Central memory CD4-positive, alpha-beta T cell (primary cell): ENCODE measurements at regions not wholly inside any gene's neighbourhood (a gene's known extent, or its start where the extent isn't known, plus 50 kb on each side); places are given as distances from the start of the nearest gene placed in this dataset.
"Not testable (repeated sequence)": the region's sequence is repeated elsewhere in the genome, so short reads cannot be mapped to it uniquely, and the experiment has no call there.

ENCODE experiments used
- DNase-seq: peaks from one replicate; pipeline ENCODE4 v3.0.0; 2022

DNA sequence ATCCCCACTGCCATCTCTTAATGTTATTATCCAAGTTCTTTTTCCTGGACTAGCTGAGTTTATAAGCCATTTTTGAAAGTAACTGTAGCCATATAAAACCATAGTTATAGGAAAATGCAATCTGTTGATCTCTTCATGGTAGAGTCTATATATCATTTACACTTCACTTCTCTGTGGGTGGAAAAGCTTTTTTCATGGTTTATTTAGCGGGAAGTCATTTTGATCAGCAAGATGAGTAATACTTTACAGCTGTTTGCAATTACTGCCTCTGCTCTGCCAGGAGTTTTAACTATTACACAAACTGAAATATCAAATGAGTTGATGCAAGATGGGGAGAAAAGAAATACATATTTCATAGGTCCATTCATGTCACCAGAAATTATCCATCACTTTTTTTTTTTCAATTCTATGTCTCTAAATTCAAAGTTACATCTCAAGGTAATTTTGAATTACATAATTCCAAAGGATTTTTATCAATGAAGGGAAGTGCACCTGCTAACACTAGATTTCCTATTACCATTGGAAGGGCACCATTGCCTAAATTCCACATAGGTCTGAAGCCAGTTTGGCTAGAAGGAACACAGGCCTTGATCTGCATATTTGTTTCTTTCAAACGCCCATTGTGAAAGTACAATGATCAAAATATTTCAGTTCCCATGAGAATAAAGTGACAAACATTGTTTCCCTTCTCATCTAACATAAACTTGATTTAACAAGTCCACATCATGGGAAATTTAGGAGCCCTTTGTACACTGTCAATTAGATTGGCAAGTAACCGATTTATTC lies 296.7 kb downstream of the ZNF326 start:
- DNase-seq, result no peak

DNA sequence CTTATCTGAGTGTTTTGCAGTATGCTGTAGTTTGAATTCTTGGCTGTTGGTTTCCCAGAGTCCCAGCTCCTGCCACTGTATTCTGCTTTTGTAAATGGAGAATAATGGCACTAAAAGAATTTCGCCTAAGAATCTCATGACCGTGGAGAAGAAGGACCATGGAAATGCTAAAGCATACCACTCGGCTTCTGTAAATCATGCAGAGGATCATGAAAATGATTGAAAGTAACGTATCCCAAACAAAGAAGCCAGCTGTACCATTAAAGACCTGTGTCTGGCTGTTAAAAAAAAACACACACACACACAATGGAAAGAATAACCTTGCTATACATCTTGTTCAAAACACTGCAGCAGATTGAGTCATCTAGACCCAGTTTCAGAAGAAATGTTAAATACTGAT lies 287.9 kb downstream of the ZNF326 start:
- DNase-seq, result no peak

DNA sequence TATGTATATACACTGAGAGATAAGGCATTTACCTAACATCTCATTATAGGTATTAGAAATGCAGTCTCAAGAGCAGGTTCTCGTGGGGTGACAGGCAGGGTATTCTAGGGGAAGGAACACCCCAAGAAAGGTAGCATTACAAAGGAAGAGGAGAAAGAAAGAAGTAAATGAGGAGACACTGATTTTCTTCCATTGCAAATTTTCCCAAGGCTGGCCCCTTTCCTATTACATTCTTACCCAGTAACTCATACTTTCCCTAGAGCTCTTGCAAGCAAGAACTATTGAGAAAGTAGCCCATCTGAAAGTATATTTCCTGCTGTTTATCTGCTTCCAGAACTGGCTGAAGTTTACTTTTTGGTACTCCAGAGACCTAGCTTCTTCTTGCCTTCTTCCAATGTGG lies 287.0 kb downstream of the ZNF326 start:
- DNase-seq, result not testable (repeated sequence)

DNA sequence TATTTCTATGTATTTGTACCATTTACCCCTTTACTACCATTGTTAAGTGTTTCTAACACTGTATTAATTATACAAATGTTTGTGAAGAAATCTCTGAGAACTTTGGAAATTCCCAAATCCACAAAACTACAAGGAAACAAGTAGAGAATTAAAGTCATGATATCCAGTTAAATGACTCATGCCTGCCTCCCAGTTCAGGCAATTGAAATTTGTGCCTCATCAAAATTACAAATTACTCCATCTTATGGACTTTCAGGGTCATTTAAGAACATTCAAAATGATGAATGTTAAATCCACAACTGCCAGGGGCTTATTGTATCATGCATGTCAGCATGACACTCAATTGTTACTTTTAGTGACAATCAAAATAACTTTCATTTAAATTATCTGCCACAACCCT lies 282.4 kb downstream of the ZNF326 start:
- no peak for DNase-seq

DNA sequence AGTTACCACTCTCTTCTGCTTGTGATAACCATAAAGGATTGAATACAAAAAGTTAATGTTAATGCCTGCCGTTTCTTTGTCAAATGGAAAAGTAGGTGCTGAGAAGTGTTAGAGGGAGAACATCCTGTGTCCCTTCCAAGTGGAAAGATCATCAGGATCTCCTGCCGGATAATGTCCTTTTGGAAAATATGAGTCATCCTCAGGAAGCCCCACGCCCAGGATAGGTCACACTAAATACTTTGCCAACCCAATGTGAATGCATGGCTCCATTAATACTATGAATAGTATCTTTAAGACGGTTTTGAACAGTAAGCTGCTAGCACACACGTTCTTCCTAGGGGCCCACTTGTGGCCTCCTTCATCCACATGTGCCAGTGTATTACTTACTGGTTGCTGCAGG lies 279.5 kb downstream of the ZNF326 start:
- no peak for DNase-seq

DNA sequence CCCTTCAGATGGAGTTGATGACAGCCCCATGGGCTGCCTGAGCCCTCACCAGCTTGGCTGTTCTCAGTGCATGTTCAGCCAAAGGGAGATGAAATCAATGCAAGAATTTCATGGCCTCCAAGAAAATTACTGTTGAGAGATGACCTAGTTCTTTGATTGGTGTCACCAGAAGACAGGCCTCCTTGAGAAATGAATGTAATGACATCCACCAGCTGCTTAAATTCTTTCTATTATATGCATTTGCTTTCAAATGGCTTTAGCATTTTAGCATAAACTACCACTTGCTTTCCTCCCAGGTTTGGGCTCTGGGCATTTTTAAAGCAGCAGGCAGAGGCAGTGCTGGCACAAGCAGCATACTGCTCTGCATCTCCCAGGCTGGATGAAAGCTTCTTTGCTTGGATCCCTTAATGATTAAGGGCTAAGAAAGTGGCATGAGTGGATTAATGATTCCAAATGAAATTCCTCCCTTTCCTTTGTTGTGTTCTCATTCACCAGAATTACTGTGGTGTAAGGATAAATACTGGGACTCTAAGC lies 278.4 kb downstream of the ZNF326 start:
- DNase-seq, result no peak

DNA sequence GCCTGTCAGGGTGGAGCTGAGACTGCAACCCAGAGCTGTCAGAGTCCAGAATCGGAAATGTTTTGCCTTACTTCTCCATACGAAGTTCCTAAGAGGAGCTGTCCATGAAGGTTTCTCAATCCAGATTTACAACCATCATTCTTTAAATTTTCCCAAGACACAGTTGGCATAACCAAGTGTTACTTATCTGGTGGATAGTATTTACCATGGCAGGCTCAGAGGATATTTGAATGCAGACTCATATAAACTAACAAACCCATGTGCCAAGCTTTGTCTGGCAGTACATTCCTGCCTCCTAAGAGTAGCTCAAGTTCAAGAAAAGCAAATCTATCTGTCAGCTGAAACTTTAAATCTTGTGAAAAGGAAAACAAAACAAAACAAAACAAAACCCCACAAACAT lies 267.9 kb downstream of the ZNF326 start:
- no peak for DNase-seq

DNA sequence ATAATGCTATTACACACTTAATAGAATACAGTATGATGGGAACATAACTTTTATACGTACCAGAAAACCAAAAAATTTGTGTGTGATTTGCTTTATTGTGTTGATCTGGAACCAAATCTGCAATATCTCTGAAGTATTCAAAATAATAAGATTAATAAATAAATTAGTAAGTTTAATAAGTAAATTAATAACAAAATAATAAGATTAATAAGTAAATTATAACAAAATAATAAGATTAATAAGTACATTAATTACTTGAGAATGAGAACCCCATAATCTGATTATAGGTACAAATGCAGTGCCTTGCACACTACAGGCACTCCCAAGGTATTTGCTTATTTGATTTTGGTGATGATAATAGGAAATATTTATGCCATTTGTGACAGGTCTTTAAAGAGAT lies 267.4 kb downstream of the ZNF326 start:
- DNase-seq, result no peak

DNA sequence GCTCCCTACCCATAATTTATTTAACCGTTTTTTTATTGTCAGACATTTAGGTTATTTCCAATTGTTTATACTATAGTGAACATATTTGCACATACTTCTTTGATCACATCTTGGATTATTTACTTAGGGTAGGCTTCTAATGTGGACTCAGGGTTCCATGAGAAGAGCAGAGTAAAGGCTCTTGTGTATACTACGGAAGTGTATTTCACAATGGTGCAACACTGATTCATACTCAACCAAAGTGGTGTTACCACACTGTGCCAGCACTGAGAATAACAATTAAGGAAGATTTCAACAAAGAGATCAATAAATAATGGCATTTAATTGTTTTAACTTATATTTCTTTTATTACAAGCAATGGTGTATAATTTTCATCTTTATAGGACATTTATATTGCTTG lies 251.2 kb downstream of the ZNF326 start:
- DNase-seq, result no peak

DNA sequence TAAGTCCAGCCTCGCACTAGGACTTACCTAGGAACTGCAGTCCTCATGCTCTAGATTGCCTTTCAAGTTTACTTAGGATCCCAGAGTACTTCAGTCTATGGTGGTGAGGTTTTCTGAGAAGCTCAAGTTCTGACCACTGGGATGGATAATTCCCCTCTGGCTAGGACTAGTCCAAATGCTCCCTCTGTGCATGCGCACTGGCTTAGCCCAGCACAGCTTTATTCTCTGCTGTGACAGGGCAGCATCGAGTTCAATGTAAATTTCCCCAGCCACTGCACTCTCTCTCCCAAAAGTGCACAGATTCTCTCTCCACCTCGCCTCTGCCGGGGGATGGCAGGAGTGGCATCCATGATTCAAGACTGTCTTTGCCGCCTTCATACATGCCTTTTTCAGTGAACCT lies 241.6 kb downstream of the ZNF326 start:
- DNase-seq, result no peak

DNA sequence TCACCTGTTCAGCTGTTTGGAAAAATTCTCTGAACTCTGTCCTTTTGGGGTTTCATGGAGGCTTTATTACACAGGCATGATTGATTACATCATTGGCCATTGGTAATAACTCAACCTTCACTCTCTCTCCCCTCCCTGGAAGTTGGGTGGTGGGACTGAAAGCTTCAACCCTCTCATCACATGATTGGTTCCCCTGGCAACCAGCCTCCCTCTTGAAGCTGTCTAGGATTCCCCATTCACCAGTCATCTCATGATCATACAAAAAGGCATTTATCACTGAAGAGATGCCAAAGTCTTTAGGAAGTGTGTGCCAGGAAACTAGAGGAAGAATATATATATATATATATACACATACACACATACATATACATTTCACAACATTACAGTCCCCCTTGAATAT lies 228.5 kb downstream of the ZNF326 start:
- no peak for DNase-seq

DNA sequence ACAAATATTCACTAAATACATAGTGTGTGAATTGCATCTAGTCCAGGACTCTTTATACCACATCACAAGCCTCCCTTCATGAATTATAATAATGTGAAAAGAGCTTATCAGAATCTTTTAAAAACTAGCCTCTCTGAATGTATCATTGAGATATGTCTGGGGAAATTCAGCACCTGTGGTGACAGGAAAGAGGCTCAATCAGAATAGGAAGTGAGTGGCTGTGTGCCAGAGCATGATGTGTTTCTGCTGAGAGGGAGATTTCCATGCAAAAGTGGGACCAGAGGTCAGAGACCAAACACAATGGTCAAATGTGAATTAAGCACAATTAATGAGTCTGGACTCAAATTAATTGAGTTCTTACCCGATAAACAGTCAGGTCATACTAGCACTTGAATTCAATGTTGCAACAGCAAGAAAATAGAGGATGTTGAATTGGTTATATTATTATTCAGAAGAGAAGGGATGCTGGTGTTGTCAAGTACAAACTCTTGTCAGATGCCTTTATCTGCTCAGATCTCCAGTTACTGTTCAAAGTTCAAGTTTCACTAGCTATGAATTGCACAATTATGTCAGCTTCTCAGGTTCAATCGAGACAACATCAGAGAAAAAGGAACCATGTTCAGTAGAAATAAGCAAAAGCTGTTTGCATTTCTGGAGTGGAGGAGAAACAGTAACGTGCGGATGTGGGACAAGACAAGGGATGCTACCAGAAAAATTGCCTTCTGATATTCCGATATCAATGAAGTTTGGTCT lies 226.2 kb downstream of the ZNF326 start:
- no peak for DNase-seq

DNA sequence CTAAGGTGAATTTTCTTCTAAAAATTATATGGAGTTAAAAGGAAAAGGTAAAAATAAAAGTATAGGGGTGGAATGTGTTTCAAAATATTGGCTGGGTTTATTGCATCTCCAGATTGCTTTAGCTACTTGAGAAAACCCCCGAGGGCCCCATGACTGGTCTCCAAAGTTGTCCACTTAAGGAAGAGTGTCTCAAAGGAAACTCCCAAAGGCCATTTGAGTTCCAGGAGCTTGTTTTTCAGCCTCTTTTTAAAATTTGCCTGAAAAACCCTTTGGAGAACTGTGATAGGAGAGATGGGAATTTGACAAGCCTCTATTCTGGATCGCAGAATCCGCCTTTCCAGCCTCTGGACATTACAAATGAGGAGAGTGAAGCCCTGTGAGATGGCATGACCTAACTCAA lies 225.6 kb downstream of the ZNF326 start:
- no peak for DNase-seq

DNA sequence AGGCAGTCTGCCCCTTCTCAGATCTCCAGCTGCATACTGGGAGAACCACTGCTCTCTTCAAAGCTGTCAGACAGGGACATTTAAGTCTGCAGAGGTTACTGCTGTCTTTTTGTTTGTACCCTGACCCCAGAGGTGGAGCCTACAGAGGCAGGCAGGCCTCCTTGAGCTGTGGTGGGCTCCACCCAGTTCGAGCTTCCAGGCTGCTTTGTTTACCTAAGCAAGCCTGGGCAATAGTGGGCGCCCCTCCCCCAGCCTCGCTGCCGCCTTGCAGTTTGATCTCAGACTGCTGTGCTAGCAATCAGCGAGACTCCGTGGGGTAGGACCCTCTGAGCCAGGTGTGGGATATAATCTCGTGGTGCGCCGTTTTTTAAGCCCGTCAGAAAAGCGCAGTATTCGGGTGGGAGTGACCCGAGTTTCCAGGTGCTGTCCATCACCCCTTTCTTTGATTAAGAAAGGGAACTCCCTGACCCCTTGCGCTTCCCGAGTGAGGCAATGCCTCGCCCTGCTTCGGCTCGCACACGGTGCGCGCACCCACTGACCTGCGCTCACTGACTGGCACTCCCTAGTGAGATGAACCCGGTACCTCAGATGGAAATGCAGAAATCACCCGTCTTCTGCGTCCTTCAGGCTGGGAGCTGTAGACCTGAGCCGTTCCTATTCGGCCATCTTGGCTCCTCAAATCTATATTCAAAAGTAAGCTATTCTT lies 224.4 kb downstream of the ZNF326 start:
- DNase-seq, result not testable (repeated sequence)

DNA sequence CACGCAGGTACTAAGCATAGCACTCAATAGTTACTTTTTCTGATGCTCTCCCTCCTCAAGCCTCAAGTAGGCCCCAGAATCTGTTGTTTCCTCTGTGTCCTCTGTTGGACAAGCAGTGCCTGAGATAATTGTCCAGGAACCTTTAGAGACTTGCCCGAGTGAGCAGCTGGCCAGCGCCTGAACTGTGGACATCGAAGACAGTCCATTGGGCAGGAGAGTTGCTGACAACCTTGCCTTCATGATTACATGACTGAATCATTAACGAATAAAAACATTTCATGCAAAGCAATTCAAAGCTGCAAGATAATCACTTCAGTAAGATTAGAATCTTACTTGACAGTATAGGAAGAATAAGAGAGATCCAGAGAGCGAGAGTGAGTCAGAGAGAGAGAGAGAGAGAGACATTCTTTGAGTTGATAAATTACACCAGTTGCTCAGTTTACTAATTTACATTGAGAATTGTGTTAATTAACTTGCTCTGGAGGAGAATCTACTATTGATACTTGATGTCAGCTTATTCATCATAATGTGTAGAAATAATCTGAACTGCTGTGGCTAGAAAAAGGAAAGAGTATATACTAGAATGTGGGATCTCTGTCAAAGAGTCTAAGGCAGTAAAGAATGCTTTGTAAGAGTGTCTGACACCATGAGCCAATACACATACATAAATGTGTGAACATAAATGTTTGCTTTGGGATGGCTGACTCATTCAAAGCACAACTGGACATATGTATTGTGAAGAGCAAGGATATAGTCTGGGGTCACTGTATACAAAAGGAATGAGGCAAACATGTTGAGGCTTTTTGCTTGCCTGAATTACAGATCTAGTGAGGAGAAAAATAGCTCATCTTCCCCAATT lies 216.0 kb downstream of the ZNF326 start:
- no peak for DNase-seq

DNA sequence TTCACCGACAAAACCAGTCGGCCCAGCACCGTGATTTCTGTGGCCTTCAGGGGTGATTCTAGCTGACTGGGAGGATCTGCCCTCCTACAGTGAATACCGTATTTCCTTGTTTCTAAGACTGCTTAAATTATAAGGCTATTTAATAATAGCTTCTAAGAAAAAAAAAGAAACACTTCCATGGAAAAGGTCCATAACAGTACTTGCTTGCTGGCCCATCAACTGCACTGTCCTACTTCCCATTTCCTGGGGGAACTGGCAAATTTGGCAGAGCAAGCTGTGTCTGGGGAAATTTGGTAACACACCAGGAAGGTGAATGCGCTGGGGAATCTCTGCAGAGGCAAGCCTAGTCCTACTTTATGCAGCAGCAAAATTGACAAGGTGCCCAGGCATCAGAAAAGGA lies 214.0 kb downstream of the ZNF326 start:
- no peak for DNase-seq

DNA sequence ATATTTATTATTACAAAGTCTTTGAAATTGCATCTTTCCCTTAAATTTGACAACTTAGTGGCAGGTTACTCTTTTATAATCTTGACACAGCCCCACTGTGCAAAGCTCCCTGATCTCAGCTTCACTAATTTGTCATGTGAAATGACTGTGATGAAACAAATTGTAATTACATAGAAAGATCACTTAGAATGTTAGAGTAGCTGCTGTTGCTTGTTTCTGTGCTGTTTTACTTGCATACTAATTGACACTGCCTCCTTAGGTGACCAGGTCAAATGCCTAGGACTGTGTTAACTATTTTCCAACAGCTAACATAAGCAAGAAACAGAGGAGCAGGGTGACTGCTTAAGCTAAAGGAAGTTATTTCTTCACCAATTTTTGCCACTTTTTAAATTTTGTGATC lies 211.3 kb downstream of the ZNF326 start:
- DNase-seq, result no peak

DNA sequence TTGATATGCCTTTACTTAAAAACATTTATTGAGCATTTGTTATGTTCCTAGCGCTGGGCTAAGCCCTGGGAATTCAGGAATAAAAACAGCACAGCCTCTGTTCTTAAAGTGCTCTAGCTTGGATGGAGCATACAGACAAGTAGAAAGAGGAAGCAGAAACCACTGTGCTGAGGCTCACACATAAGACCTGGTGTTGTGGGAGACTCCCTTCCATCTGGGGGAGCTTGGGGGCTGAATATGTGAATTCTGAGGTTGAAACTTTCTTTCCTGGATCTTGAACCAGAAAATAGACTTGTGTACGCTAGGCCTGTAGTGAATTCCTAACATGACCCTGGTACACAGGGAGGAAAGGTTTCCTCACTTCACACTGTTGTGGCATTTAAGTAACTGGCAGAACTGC lies 209.9 kb downstream of the ZNF326 start:
- no peak for DNase-seq

DNA sequence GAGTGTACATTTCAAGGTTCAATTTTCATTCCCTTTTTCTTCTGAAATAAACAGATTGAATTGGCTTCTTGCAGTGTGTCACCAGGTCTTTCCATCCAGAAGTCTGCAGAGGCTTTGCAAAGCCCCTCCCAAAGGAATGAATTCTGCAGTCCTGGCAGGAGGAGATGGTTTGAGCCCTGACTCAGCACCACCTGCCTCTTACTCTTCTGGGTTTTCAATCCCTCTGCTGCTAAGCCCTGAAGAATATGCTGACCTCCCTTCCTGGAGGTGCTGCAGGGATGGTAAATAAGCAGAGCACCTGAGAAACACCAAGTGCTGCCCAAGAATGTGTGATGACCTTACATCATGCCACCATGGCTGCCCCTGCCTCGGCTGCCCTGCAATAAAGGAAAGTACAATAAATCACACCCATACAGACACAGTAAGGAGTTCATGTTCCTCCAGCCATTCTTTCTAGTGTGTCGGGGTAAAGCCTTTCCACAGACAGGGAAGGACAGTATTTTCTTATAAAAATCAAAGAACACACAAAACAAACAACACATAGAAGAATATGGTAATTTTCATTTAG lies 209.2 kb downstream of the ZNF326 start:
- DNase-seq, result no peak

DNA sequence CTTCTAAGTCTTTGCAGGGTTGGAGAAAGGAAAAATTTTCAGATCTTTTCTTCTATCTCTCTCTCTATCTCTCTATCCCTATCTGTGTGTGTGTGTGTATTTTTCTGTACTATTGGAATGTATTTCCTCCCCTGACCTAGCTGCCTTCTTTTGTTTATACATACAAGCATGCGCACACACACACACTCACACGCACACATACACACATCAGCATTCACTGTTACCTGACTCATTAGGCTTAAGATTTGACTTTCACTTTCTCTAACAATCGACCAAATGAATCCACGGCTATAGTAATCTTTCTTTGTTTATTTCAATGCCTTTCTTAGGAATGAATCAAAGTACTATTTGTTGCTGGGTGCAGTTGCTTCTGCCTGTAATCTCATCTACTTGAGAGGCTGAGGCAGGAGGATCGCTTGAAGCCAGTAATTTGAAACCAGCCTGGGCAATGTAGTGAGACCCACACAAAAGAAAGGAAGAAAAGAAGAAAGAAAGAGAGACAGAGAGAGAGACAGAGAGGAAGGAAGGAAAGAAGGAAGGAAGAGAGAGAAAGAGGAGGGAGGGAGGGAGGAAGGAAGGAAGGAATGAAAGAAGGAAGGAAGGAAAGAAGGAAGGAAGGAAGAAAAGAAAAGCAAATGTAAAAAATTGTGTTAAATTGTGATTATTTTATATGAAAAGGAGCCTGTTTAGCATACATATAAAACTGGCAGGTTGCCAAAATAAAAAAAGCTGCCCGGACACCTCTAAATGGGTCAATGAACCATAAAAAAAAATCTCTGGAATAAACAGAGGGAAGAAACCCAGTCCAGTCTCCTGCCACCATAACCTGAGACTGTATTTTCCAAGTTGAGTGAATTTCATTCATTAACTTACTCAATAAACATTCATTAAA lies 206.8 kb downstream of the ZNF326 start:
- DNase-seq, result no peak

DNA sequence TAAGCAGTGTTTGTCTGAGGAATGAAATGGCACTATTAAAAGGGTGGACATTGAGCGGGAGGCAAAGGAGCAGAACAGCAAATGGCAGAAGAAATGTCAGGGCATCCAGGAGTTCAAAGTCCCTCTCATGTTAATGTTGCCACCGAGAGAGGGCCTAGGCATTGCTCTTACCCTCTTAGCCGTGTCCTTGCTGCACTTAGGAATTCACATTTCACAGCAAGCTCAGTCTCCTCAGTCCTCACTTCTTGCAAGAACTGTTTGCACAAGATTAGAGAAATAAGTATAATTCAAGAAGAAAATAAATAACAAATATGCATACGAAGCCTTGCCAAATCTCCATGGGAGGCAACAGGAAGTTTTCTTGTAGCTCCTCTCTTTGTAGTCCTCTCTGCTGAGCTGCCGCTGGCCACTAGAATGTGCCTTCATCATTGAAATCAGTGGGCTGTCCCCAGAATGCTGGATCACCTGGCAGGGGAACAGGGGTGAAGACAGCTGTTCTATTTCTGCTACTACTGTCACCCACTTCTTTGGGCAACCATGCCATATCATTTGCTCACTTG lies 205.8 kb downstream of the ZNF326 start:
- DNase-seq, result no peak
